GM12878 (cell line): ENCODE measurements at regions not wholly inside any gene's neighbourhood (a gene's known extent, or its start where the extent isn't known, plus 50 kb on each side); places are given as distances from the start of the nearest gene placed in this dataset.

Source experiments
- ATAC-seq: fragments of 200-7000 bp; cut with Tn5 transposase; 3 replicates; pipeline ENCODE4 v1.9.1; 2020; ENCODE audit warnings: mild to moderate bottlenecking, moderate library complexity
- BruUV-seq: library from RNA; stranded (reverse); fragments of 400-500 nt; replicated peaks from 2 replicates; lab custom pipeline; 2021; lab: Mats Ljungman, UMichigan
- CTCF ChIA-PET: fragments of 300-600 bp; sonication (Branson Sonifier 250); formaldehyde crosslinking; extraction: SDS; loops from one replicate; lab custom pipeline; 2021; ENCODE audit warnings: inconsistent platforms; lab: Yijun Ruan, JAX
- POLR2A ChIA-PET: fragments of 350-600 bp; formaldehyde crosslinking; extraction: SDS; loops from one replicate; lab custom pipeline; 2021; ENCODE audit warnings: inconsistent platforms; lab: Charles Lee
- RAD21 ChIA-PET: fragments of 300-600 bp; sonication (Branson Sonifier 250); formaldehyde crosslinking; loops from one replicate; lab custom pipeline; 2023; ENCODE audit warnings: antibody characterized with exemption; ENCODE audit not compliant: unreplicated experiment; lab: Charles Lee
- SMC1A ChIA-PET: fragments of 300-600 bp; sonication (Branson Sonifier 250); formaldehyde crosslinking; loops from one replicate; lab custom pipeline; 2023; ENCODE audit not compliant: unreplicated experiment, uncharacterized antibody; lab: Charles Lee
- DNase-seq: peaks from one replicate; pipeline ENCODE4 v3.0.0-alpha.2; 2011; ENCODE audit warnings: low read depth, low spot score
- FAIRE-seq: peaks from 3 replicates; lab custom pipeline; 2011; peaks lifted over from hg19 to GRCh38; lab: Jason Lieb, UNC
- H2AFZ ChIP-seq: 2 replicates; pipeline ENCODE4 v1.6.0; 2011; ENCODE audit warnings: low read depth, low read length, control low read depth; ENCODE audit not compliant: control insufficient read depth
- H3K27ac ChIP-seq: 2 replicates; pipeline ENCODE4 v1.5.1; 2011; ENCODE audit warnings: control low read depth; ENCODE audit not compliant: control insufficient read depth, insufficient read depth
- H3K27me3 ChIP-seq, 2 experiments: replicated peaks in 1 of 2; 2 replicates each; pipeline versions ENCODE4 v1.6.0 to v1.6.1; 2011; ENCODE audit warnings: low read length in 1 of 2; ENCODE audit not compliant: control insufficient read depth in 2 of 2, insufficient read depth in 2 of 2
- H3K36me3 ChIP-seq, 2 experiments: 2 replicates each; pipeline ENCODE4 v1.5.1; 2011; ENCODE audit warnings: low read length in 1 of 2; ENCODE audit not compliant: control insufficient read depth in 2 of 2, insufficient read depth in 2 of 2
- H3K4me1 ChIP-seq: 2 replicates; pipeline ENCODE4 v1.6.1; 2011; ENCODE audit warnings: mild to moderate bottlenecking, low read length, moderate library complexity, mixed read lengths; ENCODE audit not compliant: control insufficient read depth, insufficient read depth
- H3K4me2 ChIP-seq: 2 replicates; pipeline ENCODE4 v1.6.0; 2011; ENCODE audit warnings: control low read depth; ENCODE audit not compliant: control insufficient read depth, insufficient read depth
- H3K4me3 ChIP-seq: fragments of 200-600 bp; sonication (generic); 2 replicates; pipeline ENCODE4 v1.5.1; 2016
- H3K79me2 ChIP-seq: 2 replicates; pipeline ENCODE4 v1.6.0; 2011; ENCODE audit warnings: low read length; ENCODE audit not compliant: control insufficient read depth, insufficient read depth
- H3K9ac ChIP-seq: 2 replicates; pipeline ENCODE4 v1.8.0; 2011; ENCODE audit warnings: low read length, control low read depth, mixed read lengths; ENCODE audit not compliant: control insufficient read depth, insufficient read depth
- H3K9me3 ChIP-seq: replicated peaks from 3 replicates; pipeline ENCODE4 v1.5.1; 2011; ENCODE audit warnings: mild to moderate bottlenecking, low read length; ENCODE audit not compliant: control insufficient read depth, insufficient read depth
- H4K20me1 ChIP-seq: 2 replicates; pipeline ENCODE4 v1.6.0; 2011; ENCODE audit not compliant: control insufficient read depth, insufficient read depth
- CBFB ChIP-seq: IDR thresholded peaks from 2 replicates; pipeline ENCODE4 v1.6.1; 2016; ENCODE audit warnings: antibody characterized with exemption, low read depth
- EGR1 ChIP-seq, 2 experiments: IDR thresholded peaks; 1 replicate in 1 of 2; 2 replicates in 1 of 2; pipeline ENCODE4 v1.6.1; 2011 to 2012; ENCODE audit warnings: low read depth in 2 of 2, low read length in 2 of 2, borderline replicate concordance in 1 of 2, mild to moderate bottlenecking in 1 of 2, moderate library complexity in 1 of 2
- EZH2 ChIP-seq: IDR thresholded peaks from 2 replicates; pipeline ENCODE4 v1.6.1; 2012; ENCODE audit warnings: low read depth, mild to moderate bottlenecking, control low read depth, inconsistent platforms, low read length, borderline replicate concordance; ENCODE audit not compliant: control insufficient read depth
- HDAC2 ChIP-seq: fragments of 200-600 bp; sonication (generic); IDR thresholded peaks from 2 replicates; pipeline ENCODE4 v1.6.1; 2017
- HDAC6 ChIP-seq: fragments of 200-600 bp; sonication (generic); IDR thresholded peaks from one replicate; pipeline ENCODE4 v1.8.0; 2017; ENCODE audit warnings: antibody characterized with exemption; ENCODE audit not compliant: unreplicated experiment
- IRF3 ChIP-seq: fragments of 450-650 bp; IDR thresholded peaks from 2 replicates; pipeline ENCODE4 v1.6.1; 2014; ENCODE audit warnings: mild to moderate bottlenecking
- KAT2A ChIP-seq: conservative IDR thresholded peaks from 2 replicates; pipeline ENCODE4 v1.6.1; 2011; ENCODE audit warnings: low read depth, low read length; ENCODE audit not compliant: control insufficient read depth
- MYB ChIP-seq: fragments of 150-350 bp; IDR thresholded peaks from 2 replicates; pipeline ENCODE4 v1.6.1; 2014; ENCODE audit warnings: mild to moderate bottlenecking, low read depth, low read length, borderline replicate concordance
- MYC ChIP-seq: IDR thresholded peaks from 2 replicates; pipeline ENCODE4 v1.6.1; 2011; ENCODE audit warnings: mild to moderate bottlenecking, low read length, moderate library complexity, inconsistent platforms; ENCODE audit not compliant: insufficient read depth, insufficient replicate concordance, insufficient read length, severe bottlenecking
- NFXL1 ChIP-seq: fragments of 450-650 bp; IDR thresholded peaks from 2 replicates; pipeline ENCODE4 v1.6.1; 2017; ENCODE audit warnings: antibody characterized with exemption, mild to moderate bottlenecking, borderline replicate concordance
- PML ChIP-seq: IDR thresholded peaks from 2 replicates; pipeline ENCODE4 v1.6.1; 2012; ENCODE audit warnings: low read length, inconsistent platforms
- POLR2AphosphoS5 ChIP-seq: IDR thresholded peaks from 2 replicates; pipeline ENCODE4 v1.6.1; 2011; ENCODE audit warnings: mild to moderate bottlenecking, low read length, inconsistent platforms
- POU2F2 ChIP-seq: IDR thresholded peaks from 3 replicates; pipeline ENCODE4 v1.6.1; 2011; ENCODE audit warnings: low read depth, mild to moderate bottlenecking, low read length, borderline replicate concordance
- RAD51 ChIP-seq: fragments of 450-650 bp; IDR thresholded peaks from 2 replicates; pipeline ENCODE4 v1.6.1; 2016; ENCODE audit warnings: moderate library complexity, mild to moderate bottlenecking, inconsistent platforms
- SUPT20H ChIP-seq: IDR thresholded peaks from 2 replicates; pipeline ENCODE4 v1.6.1; 2011; ENCODE audit warnings: low read depth, mild to moderate bottlenecking, low read length, moderate library complexity, borderline replicate concordance; ENCODE audit not compliant: control insufficient read depth
- ZNF274 ChIP-seq: IDR thresholded peaks from one replicate; pipeline ENCODE4 v1.8.0; 2011; ENCODE audit not compliant: insufficient read length, insufficient read depth
- in situ Hi-C: fragments of 300-500 bp; cut with MboI; formaldehyde crosslinking; loops from 9 replicates; pipeline ENCODE4 v1.14.3; 2018; ENCODE audit warnings: mixed read lengths
- intact Hi-C: fragments of 100-400 bp; cut with micrococcal nuclease; formaldehyde crosslinking; loops from one replicate; pipeline ENCODE4 v1.14.2; 2022; ENCODE audit not compliant: unreplicated experiment

DNA sequence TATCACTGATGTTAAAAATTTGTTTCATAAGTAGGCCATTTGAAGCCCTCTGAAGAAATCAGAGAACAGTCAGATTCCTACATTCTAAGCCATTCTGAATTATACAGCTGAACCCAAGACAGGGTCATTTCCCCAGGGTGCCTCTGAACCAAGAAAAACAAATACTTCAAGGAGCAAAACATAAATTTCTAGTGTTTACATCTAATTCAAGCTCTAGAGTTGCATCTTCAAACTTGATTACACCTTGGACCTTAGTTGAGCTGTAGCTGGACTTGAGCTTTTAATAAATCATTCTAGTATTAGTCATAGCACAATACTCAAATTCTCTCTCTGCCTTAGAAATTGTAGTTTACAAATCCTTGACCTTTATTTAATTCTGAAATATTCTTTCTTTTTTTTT lies 87.6 kb upstream of the IL15 start:
- no peak overlapping the region for H3K9ac ChIP-seq
- TF ChIP-seq HDAC2, result no peak
- TF ChIP-seq PML, result no peak
- no peak for TF ChIP-seq CBFB
- no peak for TF ChIP-seq POLR2AphosphoS5
- no peak for TF ChIP-seq MYB
- TF ChIP-seq MYC, result no peak
- no peak for TF ChIP-seq RAD51
- no peak for TF ChIP-seq NFXL1
- no peak for TF ChIP-seq SUPT20H
- no peak for TF ChIP-seq KAT2A
- no peak for TF ChIP-seq IRF3
- no peak for TF ChIP-seq ZNF274
- TF ChIP-seq EGR1 (IDR thresholded peaks at IDR 0.05; ENCODE audit: borderline replicate concordance in 1 of 2, low read depth in 2 of 2, low read length in 2 of 2), result no peak
- no peak for TF ChIP-seq POU2F2
- TF ChIP-seq HDAC6, result no peak
- no peak for TF ChIP-seq EZH2
- ATAC-seq, result no peak

More for the DNA sequence above, 87.6 kb upstream of the IL15 start:
- in situ Hi-C loops (no loop called here), intact Hi-C loops (no loop called here)
- ChIA-PET SMC1A (no interaction called here), CTCF (interaction anchor here (0.6 kb wide), 1 partner anchor 10 kb away, joined by 6 read pairs; no protein-coding TSS in a partner anchor), POLR2A (no interaction called here), RAD21 (no interaction called here)
- Histone ChIP-seq H3K4me3 (no peak overlapping the region), H3K27ac (no peak overlapping the region), H2AFZ (no peak overlapping the region), H3K79me2 (no peaks in the 10 kb centered on the region), H3K27me3 (no peaks in the 10 kb centered on the region), H4K20me1 (no peaks in the 10 kb centered on the region), H3K4me1 (no peaks in the 10 kb centered on the region), H3K9me3 (no peaks in the 10 kb centered on the region), H3K4me2 (no peak overlapping the region), H3K36me3 (no peaks in the 10 kb centered on the region)
- no TSS peak for BruUV-seq
- DNase-seq, result no peak
- FAIRE-seq, result no peak
